ENCODE measurements at regions not wholly inside any gene's neighbourhood (a gene's known extent, or its start where the extent isn't known, plus 50 kb on each side); places are given as distances from the start of the nearest gene placed in this dataset.
A peak's percentile ranks its signal among the peaks of the same experiment; 100 is the strongest.

DNA sequence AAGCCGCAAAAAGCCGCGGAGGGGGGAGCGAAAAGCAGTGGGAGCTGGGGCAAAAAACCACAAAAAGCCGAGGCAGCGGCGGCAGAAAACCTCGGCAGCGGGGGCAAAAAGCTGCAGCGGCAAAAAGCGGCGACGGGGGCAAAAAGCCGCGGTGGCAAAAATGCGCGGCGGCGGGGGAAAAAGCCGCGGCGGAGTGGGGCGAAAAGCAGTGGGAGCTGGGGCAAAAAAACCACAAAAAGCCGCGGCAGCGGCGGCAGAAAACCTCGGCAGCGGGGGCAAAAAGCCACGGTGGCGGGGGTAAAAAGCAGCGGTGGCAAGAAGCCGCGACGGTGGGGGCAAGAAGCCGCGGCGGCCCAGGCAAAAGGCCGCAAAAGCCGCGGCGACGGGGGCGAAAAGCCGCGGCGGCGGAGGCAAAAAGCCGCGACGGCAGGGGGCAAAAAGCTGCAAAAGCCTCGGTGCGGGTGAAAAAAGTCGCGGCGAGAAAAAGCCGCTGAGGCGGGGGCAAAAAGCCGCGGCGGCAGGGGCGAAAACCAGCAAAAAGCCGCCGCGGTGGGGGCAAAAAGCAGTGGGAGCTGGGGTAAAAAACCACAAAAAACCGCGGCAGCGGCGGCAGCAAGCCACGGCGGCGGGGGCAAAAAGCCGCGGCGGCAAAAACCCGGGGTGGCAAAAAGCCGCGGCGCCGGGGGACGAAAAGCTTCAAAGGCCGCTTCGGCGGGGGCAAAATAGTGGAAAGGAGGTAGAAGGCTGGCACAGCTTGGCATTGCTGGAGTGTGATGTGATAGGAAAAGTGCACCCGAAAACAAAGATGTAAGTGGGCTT, 135.9 kb downstream of the ZNF92 start:
- no peaks in the 10 kb centered on the region; the same call in 1 of the 2 replicates for H3K23me2 ChIP-seq (ENCODE audit: low read depth, low read length)
- no peak overlapping the region for H4K5ac ChIP-seq (ENCODE audit: insufficient read length, low read depth, low read length)
- no peak overlapping the region for H3K4ac ChIP-seq (replicated peaks; ENCODE audit: insufficient read length, low read depth, low read length)
- no peak overlapping the region for H4K8ac ChIP-seq (ENCODE audit: extremely low read depth, insufficient read depth, low read length)
- no peak overlapping the region for H2AFZ ChIP-seq (ENCODE audit: low read length)
- no peak overlapping the region for H3K9ac ChIP-seq (replicated peaks in 1 of 4; ENCODE audit: extremely low read depth in 1 of 4, low read depth in 3 of 4, low read length in 3 of 4)
- no peaks in the 10 kb centered on the region; a peak in 1 of 8 replicates for H3K36me3 ChIP-seq (ENCODE audit: control insufficient read depth in 2 of 4, insufficient read depth in 4 of 4, low read length in 3 of 4)
- no peak overlapping the region for H2BK20ac ChIP-seq (ENCODE audit: low read length)
- DNase-seq (ENCODE audit: low read depth in 1 of 2, low spot score in 2 of 2) (peak in 1 of 2 experiments; percentile 46), FAIRE-seq (no peak)
- H4K20me1 ChIP-seq (replicated peaks in 1 of 2; ENCODE audit: control insufficient read depth in 1 of 2, insufficient read depth in 2 of 2, low read length in 2 of 2), result no peaks in the 10 kb centered on the region
- no peak overlapping the region for H2BK5ac ChIP-seq (ENCODE audit: low read depth, low read length)
- ChIA-PET POLR2A (ENCODE audit: partially characterized antibody) (interaction anchor here (1.1 kb wide), 1 partner anchor 136 kb away, joined by 3 read pairs; the partner anchor contains the start of gene ZNF92), CTCF (ENCODE audit: partially characterized antibody) (no interaction called here)
- H3K27me3 ChIP-seq (replicated peaks in 1 of 4; ENCODE audit: control insufficient read depth in 3 of 4, extremely low read depth in 1 of 4, insufficient read depth in 3 of 4, low read length in 3 of 4), result peaks cover 9 to 30% (median 17%) of the 10 kb centered on the region in 4 experiments; a peak in 6 of 7 replicates
- no peaks in the 10 kb centered on the region for H3K79me2 ChIP-seq (ENCODE audit: control insufficient read depth in 1 of 2, insufficient read depth in 2 of 2, low read length in 2 of 2)
- no peak overlapping the region for H2AK5ac ChIP-seq (ENCODE audit: low read depth, low read length)
- H2BK120ac ChIP-seq (replicated peaks; ENCODE audit: low read depth, low read length), result no peak overlapping the region
- H3K4me2 ChIP-seq (ENCODE audit: insufficient read depth in 1 of 2, low read depth in 2 of 2, low read length in 2 of 2), result peak overlapping the region; percentile 40 to 60
- no peak overlapping the region for H3K23ac ChIP-seq (ENCODE audit: insufficient read length)
- 9% methylated on average over 36 of the region's 85 CpGs; no CpG with 5 or more reads in 1 of the 2 experiments for WGBS, 2 experiments (ENCODE audit: extremely low coverage in 1 of 2, insufficient coverage in 1 of 2, insufficient read length in 1 of 2, insufficient replicate concordance in 2 of 2, low coverage in 1 of 2, low lambda C conversion rate in 2 of 2, missing lambda C conversion rate in 1 of 2)
- H2BK15ac ChIP-seq (ENCODE audit: low read length), result no peak overlapping the region
- H2BK12ac ChIP-seq (ENCODE audit: low read depth, low read length), result no peak overlapping the region
- H3K56ac ChIP-seq (replicated peaks; ENCODE audit: insufficient read length, low read depth, low read length), result no peak overlapping the region
- H3K4me3 ChIP-seq (ENCODE audit: extremely low read depth in 1 of 4, insufficient read depth in 2 of 4, low read depth in 3 of 4, low read length in 4 of 4), result peak overlapping the region; percentile 40 to 76 (median 49)
- no peak overlapping the region for H3K27ac ChIP-seq (ENCODE audit: low read depth, low read length)
- no peak overlapping the region for H3K18ac ChIP-seq (ENCODE audit: extremely low read depth, low read length)
- no peaks in the 10 kb centered on the region for H3K4me1 ChIP-seq (replicated peaks in 1 of 4; ENCODE audit: control insufficient read depth in 3 of 4, insufficient read depth in 4 of 4, low read length in 3 of 4)
- no peaks in the 10 kb centered on the region for H3K9me3 ChIP-seq (ENCODE audit: insufficient read depth in 2 of 2, low read depth in 1 of 2, low read length in 1 of 2)
- H3K14ac ChIP-seq (ENCODE audit: insufficient read length), result no peak overlapping the region
- no peak overlapping the region for H4K91ac ChIP-seq (replicated peaks; ENCODE audit: insufficient read length, low read length)
- no peaks in the 10 kb centered on the region for H3K79me1 ChIP-seq (ENCODE audit: low read depth, low read length)
- peak; percentile 99 for TF ChIP-seq SUZ12 (IDR thresholded peaks at IDR 0.05; ENCODE audit: low read length)
- no peak for TF ChIP-seq RBBP5 (IDR thresholded peaks at IDR 0.05; ENCODE audit: borderline replicate concordance, low read depth, low read length)
- peak; percentile 91 for TF ChIP-seq RNF2 (IDR thresholded peaks at IDR 0.05; ENCODE audit: borderline replicate concordance, low read depth, low read length, missing control alignments, poor library complexity, severe bottlenecking)
- TF ChIP-seq NANOG (IDR thresholded peaks at IDR 0.05; ENCODE audit: insufficient read depth, low read depth, low read length, poor library complexity, severe bottlenecking), result no peak
- TF ChIP-seq, protein P1, sequence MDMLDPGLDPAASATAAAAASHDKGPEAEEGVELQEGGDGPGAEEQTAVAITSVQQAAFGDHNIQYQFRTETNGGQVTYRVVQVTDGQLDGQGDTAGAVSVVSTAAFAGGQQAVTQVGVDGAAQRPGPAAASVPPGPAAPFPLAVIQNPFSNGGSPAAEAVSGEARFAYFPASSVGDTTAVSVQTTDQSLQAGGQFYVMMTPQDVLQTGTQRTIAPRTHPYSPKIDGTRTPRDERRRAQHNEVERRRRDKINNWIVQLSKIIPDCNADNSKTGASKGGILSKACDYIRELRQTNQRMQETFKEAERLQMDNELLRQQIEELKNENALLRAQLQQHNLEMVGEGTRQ (IDR thresholded peaks at IDR 0.05; ENCODE audit: low read length), result no peak
- TF ChIP-seq EZH2 (IDR thresholded peaks at IDR 0.05; ENCODE audit: low read depth, low read length, severe bottlenecking), result peak; percentile 96
- TF ChIP-seq SP2 (IDR thresholded peaks at IDR 0.05; ENCODE audit: low read length), result no peak
- TF ChIP-seq CHD2 (IDR thresholded peaks at IDR 0.05; ENCODE audit: low read length), result no peak
- no peak for TF ChIP-seq MAFK (IDR thresholded peaks at IDR 0.05; ENCODE audit: low read depth, low read length)
- no peak for TF ChIP-seq GABPA (IDR thresholded peaks at IDR 0.05; ENCODE audit: borderline replicate concordance, insufficient read depth, low read length)

Measured in H1 (cell line).